Germinal center (tissue), 1 donor: ENCODE measurements at regions not wholly inside any gene's neighbourhood (a gene's known extent, or its start where the extent isn't known, plus 50 kb on each side); places are given as distances from the start of the nearest gene placed in this dataset.
"Not testable (repeated sequence)": the region's sequence is repeated elsewhere in the genome, so short reads cannot be mapped to it uniquely, and the experiment has no call there.

Experiments
- DNase-seq: peaks from one replicate; pipeline ENCODE4 v3.0.0; 2012; ENCODE audit warnings: mixed read lengths, low spot score

- no peak for DNase-seq
These were observed 481.6 kb downstream of the EIPR1 start for GRCh38 chr2:2896011-2896410.

DNA sequence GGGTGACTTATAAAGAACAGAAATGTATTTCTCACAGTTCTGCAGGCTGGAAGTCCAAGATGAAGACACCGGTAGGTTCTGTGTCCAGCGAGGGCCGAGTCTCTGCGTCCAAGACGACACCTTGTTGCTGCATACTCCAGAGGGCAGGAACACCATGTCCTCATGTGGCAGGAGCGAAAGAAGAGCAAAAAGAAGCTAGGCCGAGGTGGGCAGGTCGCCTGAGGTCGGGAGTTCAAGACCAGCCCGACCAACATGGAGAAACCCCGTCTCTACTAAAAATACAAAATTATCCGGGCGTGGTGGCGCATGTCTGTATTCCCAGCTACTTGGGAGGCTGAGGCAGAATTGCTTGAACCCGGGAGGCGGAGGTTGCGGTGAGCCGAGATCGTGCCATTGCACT is 483.6 kb downstream of the EIPR1 start:
- DNase-seq: not testable (repeated sequence)

GRCh38 chr2:2892892-2893291 is 484.7 kb downstream of the EIPR1 start:
- no peak for DNase-seq

- no peak for DNase-seq
These were observed 485.2 kb downstream of the EIPR1 start for GRCh38 chr2:2892378-2892777.

DNA sequence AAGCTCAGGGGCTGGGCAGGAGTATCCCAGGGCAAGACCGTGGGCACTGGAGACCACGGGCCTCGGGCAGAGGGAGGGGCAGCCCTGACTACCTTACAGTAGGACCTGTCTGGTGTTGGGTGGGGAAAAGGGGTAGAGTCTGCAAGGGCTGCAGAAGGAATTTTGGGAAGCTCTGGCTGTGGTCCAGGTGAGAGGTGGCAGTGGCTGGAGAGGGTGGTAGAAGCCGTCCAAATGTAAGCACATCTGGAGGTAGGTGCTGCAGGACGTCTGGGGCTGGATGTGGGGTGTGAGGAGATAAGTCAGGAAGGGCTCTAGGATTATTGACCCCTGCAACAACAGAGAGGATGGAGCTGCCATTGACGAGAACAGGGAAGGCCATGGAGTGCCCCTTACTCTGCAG is 486.7 kb downstream of the EIPR1 start:
- no peak for DNase-seq

- DNase-seq: no peak
These were observed 487.4 kb downstream of the EIPR1 start for GRCh38 chr2:2890246-2890645.

- DNase-seq: no peak
These were observed 488.0 kb downstream of the EIPR1 start for GRCh38 chr2:2889646-2890045.

GRCh38 chr2:2889141-2889540 is 488.5 kb downstream of the EIPR1 start:
- no peak for DNase-seq

- DNase-seq: no peak
These were observed 489.7 kb downstream of the EIPR1 start for GRCh38 chr2:2887772-2888387.

DNA sequence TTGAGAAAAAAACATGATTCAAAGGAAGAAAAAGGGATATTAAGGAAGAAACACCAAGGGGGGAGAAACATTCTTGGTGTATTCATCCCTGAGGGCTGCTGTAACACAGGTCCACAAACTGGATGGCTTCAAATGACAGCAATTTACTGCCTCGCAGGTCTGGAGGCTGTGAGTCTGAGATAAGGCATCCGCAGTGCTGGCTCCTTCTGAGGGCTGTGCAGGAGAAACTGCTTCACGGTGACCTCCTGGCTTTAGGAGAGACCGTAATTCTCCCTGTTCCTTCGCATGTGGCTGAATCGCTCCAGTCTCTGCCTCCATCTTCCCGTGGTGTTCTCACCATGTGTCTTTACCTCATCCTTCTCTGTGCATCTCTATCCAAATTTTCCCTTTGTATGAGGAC is 490.7 kb downstream of the EIPR1 start:
- DNase-seq: no peak

DNA sequence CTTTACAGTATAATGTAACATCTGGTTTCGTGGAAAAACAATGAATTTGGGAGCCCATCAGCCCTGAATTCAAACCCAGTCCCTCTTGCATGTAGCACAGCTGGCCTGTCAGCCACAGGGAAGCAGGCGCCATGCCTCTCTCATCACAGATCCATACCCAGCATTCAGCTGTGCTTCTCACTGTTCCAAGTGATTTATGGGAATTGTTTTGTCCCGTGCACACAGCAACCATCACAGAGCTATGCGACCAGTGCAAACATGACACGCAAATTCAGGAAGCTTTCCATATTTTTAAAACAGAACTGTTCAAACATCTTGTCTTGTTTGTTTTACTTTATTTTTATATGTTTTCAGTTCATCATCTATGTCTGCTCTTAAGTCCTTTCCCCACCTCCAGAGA is 496.1 kb downstream of the EIPR1 start:
- DNase-seq: no peak

DNA sequence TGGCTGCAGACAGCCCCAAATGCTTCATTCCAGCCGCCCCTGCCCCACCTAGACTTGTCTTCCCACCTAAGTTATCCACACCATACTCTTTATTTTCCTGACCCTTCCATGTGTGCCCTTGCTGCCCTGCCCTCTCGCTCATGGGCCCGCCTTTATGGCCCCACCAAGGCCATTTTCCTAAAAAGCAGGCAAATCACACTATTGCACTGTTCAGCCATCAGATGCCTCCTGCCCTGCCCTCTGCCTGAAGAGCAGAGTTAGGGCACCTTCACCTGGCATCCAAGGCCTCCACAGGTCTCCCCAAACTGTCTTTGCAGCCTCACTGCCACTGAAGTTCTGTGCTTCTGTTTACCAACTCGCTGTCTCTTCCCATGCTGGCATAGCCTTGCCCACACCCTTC is 496.7 kb downstream of the EIPR1 start:
- no peak for DNase-seq

DNA sequence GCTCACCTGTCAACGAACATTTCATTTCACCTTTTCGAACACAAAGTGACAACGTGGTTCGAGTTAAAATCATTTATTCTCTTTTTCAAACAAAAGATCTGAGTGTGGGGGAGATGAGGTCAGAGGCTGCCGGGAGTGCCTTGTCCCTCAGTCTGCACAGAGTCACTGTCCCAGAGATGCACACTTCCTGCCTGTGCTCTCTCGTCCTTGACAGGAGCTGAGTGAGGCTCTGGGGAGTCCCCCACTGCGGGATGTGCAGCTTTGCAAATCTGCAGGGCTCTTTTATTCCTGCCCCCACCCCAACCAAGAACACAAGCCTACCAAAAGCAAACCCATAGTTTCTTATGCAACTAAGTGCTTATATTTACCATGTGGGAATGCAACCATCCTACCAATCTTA is 497.8 kb downstream of the EIPR1 start:
- DNase-seq: peak; percentile 9

GRCh38 chr2:2879071-2879470 is 498.5 kb downstream of the EIPR1 start:
- DNase-seq: no peak

- no peak for DNase-seq
These were observed 500.2 kb downstream of the EIPR1 start for GRCh38 chr2:2877427-2877826.

DNA sequence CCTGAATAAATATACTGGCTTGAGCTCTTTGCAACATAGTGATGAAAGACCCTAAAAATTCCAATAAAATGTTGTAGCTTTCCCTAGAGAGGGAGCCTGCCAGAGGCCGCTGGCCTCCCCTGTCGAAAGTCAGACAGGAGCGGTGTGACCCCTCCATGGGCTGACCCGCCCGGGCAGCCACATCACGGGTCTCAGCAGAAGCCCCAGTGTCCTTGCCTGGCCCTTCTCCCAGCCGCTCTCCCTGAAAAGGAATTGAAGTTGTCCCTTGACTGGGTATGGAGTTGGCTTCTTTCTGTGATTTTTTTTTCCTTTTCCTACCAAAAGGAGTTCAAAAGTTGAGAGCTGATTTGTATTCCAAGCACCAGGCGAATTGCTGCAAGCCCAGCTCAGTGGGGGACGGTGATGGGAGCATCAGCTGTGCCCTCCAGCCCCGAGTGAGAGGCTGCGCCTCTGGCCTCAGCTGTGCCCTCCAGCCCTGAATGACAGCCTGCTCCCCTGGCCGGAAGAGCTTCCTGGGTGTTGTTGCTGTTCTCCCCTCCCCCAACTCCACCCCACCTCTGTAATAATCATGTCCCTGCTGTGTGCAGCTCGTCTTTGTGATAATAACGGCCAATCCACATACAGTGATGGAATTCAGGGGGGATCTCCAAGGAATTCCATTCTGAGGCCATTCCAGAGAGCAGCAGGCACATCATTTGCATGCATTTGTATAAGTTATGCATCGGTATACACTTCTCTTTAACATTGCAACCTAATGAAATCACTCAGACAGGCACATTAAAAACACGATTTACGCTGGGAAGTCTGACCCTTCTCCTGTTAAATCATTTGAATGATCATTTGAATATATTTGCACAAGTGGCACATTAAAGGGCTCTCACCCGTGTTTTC is 501.0 kb downstream of the EIPR1 start:
- DNase-seq: no peak

GRCh38 chr2:2875831-2876230 is 501.8 kb downstream of the EIPR1 start:
- no peak for DNase-seq

GRCh38 chr2:2875296-2875695 is 502.3 kb downstream of the EIPR1 start:
- no peak for DNase-seq

DNA sequence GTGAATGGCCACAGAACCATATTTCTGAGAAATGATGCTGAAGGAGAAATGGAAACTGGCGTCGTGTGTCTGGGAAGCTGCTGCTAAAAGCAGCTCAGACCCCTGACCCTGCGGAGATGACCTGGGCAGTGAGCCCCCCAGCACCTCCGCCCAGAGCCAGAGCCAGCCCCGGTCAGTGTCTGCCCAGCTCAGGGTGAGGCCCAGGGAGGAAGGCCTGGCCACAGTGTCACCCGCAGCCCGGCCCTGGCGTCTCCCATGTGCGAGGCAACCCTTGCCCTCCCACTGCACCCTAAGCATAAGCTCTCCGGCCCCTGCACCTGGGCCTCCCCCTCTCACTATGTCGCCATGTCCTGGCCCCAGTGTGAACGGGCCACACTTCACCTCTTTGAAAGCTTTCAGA is 502.8 kb downstream of the EIPR1 start:
- DNase-seq: no peak

DNA sequence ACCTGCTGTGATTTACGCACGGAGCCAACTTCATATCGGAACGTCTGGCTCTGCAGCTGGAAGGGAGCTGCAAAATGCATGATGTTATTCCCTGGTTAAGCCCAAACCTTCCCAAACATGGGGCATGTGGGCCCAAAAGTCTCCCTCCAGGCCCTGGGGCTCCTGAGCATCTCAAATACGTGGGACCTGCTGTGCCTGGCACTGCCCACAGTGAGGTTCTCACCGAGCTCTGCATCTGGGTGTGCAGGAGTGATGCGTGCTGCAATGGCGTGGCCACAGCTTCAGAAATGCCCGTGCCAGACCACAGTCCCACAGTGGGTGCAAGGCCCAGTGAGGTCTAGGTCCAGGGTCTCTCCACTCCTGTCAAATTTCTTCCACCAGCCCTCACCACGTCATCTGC is 503.3 kb downstream of the EIPR1 start:
- DNase-seq: no peak

DNA sequence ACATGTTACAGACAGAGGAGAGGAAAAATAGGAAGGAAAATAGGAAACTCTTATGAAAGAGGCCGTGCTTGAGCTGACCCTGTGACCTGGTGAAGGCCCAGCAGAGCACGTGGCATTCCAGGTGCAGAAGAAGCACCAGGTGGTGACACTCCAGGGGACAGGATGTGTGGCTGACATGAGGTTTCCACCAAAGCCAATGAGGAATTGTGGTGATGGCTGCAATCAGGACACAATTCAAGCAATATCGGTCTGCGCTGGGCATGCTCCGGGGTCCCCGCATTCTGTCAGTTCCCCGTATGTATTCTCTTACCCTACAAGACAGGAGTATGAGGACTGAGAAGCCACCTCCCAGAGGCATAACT is 504.2 kb downstream of the EIPR1 start:
- no peak for DNase-seq

- DNase-seq: no peak
These were observed 504.7 kb downstream of the EIPR1 start for GRCh38 chr2:2872713-2873449.

DNA sequence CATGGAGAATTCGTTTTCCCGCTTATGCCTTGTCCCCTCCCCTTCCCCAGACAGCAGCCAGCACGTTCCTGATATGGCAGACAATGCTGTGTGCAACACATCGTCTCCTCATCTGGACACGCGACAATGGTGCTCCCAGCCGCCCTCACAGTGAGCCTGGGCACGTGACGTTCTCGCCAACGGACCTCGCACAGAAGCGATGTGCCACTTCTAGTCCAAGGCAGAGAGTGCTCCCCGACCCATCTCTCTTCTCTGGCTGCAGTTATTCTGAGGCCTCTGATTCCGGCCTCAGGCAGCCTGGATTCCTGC is 505.4 kb downstream of the EIPR1 start:
- no peak for DNase-seq
